ES-I3 (cell line): ENCODE measurements at regions not wholly inside any gene's neighbourhood (a gene's known extent, or its start where the extent isn't known, plus 50 kb on each side); places are given as distances from the start of the nearest gene placed in this dataset.

ENCODE experiments used
- H3K36me3 ChIP-seq: 2 replicates; pipeline ENCODE4 v1.6.1; 2013; ENCODE audit warnings: mild to moderate bottlenecking, low read length, control low read depth, moderate library complexity; ENCODE audit not compliant: insufficient read depth
- H3K4me1 ChIP-seq: 2 replicates; pipeline ENCODE4 v1.6.1; 2013; ENCODE audit warnings: mild to moderate bottlenecking, control low read depth, low read length; ENCODE audit not compliant: insufficient read depth
- H3K9ac ChIP-seq: 2 replicates; pipeline ENCODE4 v1.6.1; 2013; ENCODE audit warnings: low read depth, mild to moderate bottlenecking, low read length, moderate library complexity
- H3K9me3 ChIP-seq: 2 replicates; pipeline ENCODE4 v1.6.1; 2013; ENCODE audit warnings: mild to moderate bottlenecking, low read length, moderate library complexity; ENCODE audit not compliant: control insufficient read depth, insufficient read depth

DNA sequence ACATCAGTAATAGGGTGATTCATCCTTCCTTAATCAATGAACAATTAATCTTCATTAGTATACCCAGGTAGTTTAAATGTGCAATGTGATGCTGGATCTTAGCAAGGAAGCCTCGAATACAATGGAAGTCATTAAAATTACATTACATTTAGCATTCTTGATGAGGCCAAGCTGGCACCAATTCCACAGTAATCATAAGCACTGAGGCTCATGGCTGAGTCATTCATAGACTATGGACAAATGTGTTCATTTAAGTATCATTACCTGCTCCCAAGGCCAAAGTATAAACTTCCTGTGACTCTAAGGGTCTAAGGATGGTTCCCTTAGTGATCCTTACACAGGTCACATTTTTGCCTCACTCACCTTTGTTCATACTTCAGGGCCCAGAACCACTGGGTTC, 266.4 kb upstream of the CDIN1 start:
- Histone ChIP-seq H3K4me1 (no peaks in the 10 kb centered on the region), H3K36me3 (no peaks in the 10 kb centered on the region), H3K9ac (no peak overlapping the region), H3K9me3 (no peaks in the 10 kb centered on the region)

DNA sequence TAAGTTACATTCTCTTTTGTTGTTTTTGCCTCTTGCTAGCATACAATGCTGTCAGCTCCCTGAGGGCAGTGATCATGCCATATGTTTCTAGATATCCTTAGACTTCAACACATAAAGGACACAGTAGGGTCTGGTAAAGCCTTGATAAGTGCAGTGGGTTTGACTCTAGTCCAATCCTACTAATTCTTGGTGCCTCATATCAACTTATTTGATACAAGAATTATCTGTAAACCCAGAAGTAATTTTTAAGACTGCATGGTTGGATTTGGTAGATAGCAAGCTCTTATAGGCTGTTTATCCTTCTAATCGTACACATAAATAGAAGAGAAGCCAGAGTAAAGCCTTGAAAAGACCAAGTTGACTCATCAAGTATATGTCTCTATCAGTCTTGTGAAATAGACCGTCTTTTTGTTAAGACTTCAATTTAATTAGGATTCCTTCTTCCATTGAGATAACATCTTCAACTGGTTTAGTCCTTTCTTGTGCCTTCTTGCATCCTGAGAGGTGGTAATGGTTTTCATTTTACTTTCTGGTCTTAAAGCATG, 265.6 kb upstream of the CDIN1 start:
- Histone ChIP-seq H3K9ac (no peak overlapping the region), H3K9me3 (no peaks in the 10 kb centered on the region), H3K4me1 (no peaks in the 10 kb centered on the region), H3K36me3 (no peaks in the 10 kb centered on the region)

DNA sequence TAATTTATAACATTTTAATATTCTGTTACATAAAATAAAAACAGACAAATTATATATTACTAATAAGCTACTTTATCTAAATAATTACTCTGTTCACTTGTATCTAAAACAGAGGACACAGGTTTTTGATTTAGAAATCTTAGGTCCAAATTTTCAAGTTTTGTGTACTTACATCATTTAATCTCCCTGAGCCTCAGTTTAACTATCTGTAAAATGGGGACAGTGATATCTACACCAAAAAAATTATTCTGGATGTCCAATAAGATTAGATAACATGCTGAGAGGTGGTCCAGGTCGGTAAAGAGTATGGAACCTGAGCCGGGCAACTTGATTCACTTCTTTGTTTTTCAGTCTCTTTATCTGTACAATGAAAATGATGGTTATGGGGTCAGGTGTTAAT, 263.8 kb upstream of the CDIN1 start:
- H3K36me3 ChIP-seq: no peaks in the 10 kb centered on the region
- no peaks in the 10 kb centered on the region for H3K9me3 ChIP-seq
- no peaks in the 10 kb centered on the region for H3K4me1 ChIP-seq
- no peak overlapping the region for H3K9ac ChIP-seq

DNA sequence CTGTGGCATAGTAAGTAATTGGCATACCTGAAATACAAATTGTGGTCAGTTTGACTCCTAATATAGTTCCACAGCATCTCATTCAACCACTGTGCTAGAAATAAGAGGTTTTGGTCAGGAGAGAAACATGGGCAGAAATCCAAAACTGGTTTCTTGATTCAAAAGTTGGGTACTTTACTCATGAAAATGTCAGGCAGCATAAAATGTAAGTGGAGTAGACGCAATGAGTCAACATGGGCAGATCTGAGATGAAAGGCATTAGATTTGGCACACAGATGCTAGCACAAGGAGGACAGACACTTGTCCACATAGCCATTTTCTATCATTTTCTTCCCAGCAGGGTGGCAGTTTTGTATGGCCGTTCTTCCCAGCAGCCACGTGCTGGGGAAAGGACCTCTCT, 255.8 kb upstream of the CDIN1 start:
- Histone ChIP-seq H3K9ac (no peak overlapping the region), H3K36me3 (no peaks in the 10 kb centered on the region), H3K4me1 (no peaks in the 10 kb centered on the region), H3K9me3 (no peaks in the 10 kb centered on the region)

DNA sequence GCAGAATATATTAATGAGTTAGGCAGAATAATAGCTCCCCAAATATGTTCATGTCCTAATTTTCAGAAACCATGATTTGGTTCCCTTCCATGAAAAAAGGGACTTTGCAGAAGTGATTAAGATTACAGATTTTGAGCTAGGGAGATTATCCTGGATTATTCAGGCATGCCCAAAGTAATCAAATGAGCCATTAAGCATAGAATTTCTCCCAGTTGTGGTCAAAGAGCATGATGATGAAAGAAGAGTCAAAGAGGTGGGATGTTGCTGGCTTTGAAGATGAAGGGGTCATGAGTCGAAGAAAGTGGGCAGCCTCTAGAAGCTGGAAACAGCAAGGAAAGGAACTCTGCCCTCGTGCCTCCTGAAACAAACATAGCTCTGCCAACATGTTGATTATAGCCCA, 254.2 kb upstream of the CDIN1 start:
- H3K9me3 ChIP-seq: no peaks in the 10 kb centered on the region
- H3K4me1 ChIP-seq: no peaks in the 10 kb centered on the region
- no peaks in the 10 kb centered on the region for H3K36me3 ChIP-seq
- H3K9ac ChIP-seq: no peak overlapping the region

DNA sequence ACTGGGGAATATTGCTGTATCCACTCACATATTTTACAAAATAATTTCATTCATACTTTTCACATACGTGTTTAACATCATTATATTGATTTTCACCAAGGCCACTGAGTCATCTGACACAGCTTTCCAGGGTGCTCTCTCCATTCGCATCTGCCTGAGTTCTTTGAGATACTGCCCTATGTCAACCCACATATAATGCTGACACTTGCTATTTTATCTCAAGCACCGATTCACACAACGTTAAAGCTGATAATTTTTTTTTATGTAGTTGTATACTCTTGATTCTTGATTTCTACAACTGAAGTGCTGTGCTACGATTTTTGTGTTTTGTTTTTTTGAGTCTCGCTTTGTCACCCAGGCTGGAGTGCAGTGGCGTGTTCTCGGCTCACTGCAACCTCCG, 249.8 kb upstream of the CDIN1 start:
- no peak overlapping the region for H3K9ac ChIP-seq
- no peaks in the 10 kb centered on the region for H3K9me3 ChIP-seq
- H3K4me1 ChIP-seq: peaks cover 5% of the 10 kb centered on the region; the same call in 1 of the 2 replicates
- no peaks in the 10 kb centered on the region for H3K36me3 ChIP-seq

DNA sequence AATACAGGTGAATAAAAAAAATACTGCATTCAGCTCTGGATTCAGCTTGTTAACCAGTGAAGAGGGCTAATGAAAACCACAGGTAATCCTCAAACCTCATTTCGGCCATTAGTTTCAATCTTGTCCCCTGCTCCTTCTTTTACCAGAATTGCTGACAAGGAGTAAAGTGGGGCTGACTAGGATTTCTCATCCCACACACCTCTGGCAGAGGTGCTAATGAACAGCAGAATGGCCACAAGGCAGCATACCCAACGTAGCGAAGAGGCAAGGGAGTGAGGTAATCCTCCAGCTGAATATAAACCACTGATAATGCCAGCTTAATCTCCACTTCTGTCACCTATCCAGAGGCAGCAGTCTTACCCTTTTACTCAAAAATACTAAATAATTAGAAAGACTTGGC, 248.8 kb upstream of the CDIN1 start:
- Histone ChIP-seq H3K4me1 (peaks cover 5% of the 10 kb centered on the region; the same call in 1 of the 2 replicates), H3K9ac (no peak overlapping the region), H3K36me3 (no peaks in the 10 kb centered on the region), H3K9me3 (no peaks in the 10 kb centered on the region)

DNA sequence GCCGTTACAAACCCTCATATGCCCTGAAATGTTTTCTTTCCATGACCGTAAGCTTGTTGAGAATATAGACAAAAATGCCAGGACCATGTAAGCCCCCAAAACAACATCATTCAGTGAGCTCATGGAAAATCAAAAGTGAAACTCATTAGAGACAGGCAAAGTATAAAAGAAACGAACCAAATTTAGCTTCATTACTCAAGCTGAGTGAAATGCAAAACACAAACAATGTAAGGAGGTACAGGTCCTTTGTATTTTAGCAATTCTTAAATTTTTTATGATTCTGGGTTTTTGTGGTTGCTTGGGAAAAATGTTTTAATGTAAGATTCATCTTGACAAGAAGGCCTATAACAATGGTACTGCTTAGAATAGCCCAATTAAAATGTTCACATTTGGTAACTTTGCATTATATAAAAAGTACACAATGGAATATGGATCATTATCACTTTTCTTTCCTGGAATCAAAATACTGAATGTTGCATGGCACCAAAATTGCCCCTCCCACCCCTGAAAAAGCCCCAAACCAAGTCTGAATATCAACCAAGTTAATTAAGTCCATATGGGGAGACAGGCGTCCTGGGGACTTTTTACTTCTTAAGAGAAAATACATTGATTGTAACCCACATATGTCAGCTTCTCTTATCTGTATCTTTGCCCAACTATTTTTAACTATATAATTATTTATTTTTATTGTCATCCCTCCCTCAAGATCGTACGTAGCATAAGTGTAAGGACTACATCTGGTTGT, 247.7 kb upstream of the CDIN1 start:
- Histone ChIP-seq H3K9me3 (no peaks in the 10 kb centered on the region), H3K4me1 (peaks cover 5% of the 10 kb centered on the region; the same call in 1 of the 2 replicates), H3K9ac (no peak overlapping the region), H3K36me3 (no peaks in the 10 kb centered on the region)

DNA sequence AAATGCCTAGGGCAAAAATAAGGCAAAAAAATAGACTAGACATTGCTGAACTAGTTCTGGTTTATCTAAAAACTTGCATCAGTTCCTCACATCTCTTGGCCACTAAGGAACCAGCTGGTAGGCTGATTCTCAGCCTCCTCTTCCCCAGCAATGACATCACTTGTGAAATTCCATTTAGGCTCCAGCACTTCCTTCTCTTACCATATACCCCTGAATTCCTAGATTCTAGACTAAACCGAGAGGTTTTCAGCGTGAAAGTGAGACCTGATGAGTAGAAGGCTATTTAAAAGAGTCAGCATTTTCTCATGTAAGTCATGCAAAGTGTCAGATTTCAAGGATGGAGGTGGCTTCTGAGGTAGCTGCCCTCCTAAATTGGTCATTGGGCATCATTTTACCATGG, 247.1 kb upstream of the CDIN1 start:
- H3K4me1 ChIP-seq: peaks cover 5% of the 10 kb centered on the region; the same call in 1 of the 2 replicates
- H3K9ac ChIP-seq: no peak overlapping the region
- no peaks in the 10 kb centered on the region for H3K36me3 ChIP-seq
- H3K9me3 ChIP-seq: no peaks in the 10 kb centered on the region

DNA sequence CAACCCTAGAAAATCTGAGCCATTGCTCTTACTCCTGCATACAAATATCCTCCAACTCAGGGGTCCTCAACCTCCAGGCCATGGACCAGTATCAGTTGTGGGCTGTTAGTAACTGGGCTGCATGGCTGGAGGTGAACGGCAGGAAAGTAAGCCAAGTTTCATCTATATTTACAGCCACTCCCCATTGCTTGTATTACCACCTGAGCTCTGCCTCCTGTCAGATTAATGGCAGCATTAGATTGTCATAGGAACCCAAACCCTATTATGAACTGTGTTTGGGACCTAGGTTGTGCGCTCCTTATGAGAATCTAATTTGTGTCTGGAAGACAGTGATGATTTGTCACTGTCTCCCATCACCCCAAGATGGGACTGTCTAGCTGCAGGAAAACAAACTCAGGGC, 246.5 kb upstream of the CDIN1 start:
- H3K9me3 ChIP-seq: no peaks in the 10 kb centered on the region
- H3K36me3 ChIP-seq: no peaks in the 10 kb centered on the region
- peaks cover 5% of the 10 kb centered on the region; the same call in 1 of the 2 replicates for H3K4me1 ChIP-seq
- no peak overlapping the region for H3K9ac ChIP-seq

DNA sequence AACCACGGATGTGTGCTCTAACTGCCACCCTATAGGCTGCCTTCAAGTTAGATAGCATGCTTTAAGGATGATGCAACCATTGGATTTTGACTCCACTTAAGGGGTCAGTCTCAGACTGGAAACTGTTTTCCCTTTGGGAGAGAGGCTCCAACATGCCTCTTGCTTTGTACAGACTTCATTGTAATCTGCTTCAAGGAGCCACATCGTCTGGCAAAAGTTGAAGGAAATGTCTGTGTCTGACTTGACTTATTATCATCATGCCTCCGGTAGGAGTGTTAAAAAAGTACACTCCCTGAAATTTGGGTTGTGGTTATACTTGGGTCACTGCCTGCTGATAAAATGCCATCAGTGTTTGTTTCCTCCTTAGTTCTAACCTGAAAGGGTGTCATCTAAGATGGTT, 245.4 kb upstream of the CDIN1 start:
- no peaks in the 10 kb centered on the region for H3K9me3 ChIP-seq

DNA sequence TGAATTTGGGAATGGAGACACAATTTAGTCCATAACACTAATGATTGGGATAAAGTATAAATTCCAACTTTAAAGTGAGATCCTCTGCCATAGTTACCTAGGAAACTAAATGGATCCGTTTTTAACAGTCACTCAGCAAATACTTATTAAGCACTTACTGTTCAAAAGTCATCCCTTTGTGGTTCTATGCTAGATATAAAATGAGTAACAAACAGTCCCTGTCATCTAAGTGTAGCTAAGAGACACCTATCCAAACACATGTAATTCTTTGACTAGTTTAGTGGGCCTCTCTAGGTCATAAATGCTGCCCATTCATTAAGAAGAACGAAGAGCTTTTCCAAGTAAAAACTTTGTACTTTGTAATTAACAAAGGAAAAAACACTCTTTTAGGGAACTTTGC, 244.2 kb upstream of the CDIN1 start:
- Histone ChIP-seq H3K9me3 (no peaks in the 10 kb centered on the region), H3K36me3 (no peaks in the 10 kb centered on the region), H3K4me1 (peaks cover 5% of the 10 kb centered on the region; the same call in 1 of the 2 replicates), H3K9ac (no peak overlapping the region)

More for the DNA sequence above, 245.4 kb upstream of the CDIN1 start:
- peaks cover 5% of the 10 kb centered on the region; the same call in 1 of the 2 replicates for H3K4me1 ChIP-seq
- H3K9ac ChIP-seq: no peak overlapping the region
- no peaks in the 10 kb centered on the region for H3K36me3 ChIP-seq

DNA sequence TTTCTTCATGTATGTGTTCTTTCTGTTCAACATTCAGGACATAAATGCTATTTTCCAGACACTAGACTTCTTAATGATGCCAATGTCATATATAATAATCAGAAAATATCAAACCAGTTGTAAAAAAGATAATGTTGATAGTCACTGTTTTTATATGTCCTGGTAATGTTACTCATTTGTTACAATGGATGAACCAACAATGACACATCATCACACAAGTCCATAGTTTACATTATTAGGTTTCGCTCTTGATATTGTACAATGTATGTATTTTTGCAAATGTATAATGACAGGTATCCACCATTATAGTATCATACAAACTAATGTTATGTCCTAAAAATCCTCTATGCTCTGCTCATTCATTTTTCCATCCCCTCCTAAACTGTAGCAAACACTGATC, 243.8 kb upstream of the CDIN1 start:
- Histone ChIP-seq H3K4me1 (peaks cover 5% of the 10 kb centered on the region; the same call in 1 of the 2 replicates), H3K36me3 (no peaks in the 10 kb centered on the region), H3K9ac (no peak overlapping the region), H3K9me3 (no peaks in the 10 kb centered on the region)

DNA sequence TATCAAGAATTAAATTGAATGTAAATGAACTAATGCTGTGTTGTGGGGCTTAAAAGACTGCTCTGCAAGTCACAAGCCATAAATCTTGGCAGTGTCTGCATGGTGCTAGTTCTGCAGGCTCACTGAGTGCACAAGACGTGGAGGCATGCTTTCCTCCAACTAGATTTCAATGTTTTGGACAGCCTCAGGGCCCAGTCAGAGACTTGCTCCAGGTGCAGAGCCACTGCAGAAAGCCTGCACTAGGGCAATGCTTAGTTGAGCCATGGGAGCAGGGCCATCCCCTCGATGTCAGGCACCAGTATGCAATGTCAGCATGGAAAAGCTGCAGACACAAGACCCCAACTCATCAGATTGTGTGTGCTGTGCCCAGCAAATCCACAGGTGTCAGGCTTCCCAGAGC, 234.5 kb upstream of the CDIN1 start:
- Histone ChIP-seq H3K4me1 (no peaks in the 10 kb centered on the region), H3K36me3 (no peaks in the 10 kb centered on the region), H3K9ac (no peak overlapping the region), H3K9me3 (no peaks in the 10 kb centered on the region; the same call in 1 of the 2 replicates)

DNA sequence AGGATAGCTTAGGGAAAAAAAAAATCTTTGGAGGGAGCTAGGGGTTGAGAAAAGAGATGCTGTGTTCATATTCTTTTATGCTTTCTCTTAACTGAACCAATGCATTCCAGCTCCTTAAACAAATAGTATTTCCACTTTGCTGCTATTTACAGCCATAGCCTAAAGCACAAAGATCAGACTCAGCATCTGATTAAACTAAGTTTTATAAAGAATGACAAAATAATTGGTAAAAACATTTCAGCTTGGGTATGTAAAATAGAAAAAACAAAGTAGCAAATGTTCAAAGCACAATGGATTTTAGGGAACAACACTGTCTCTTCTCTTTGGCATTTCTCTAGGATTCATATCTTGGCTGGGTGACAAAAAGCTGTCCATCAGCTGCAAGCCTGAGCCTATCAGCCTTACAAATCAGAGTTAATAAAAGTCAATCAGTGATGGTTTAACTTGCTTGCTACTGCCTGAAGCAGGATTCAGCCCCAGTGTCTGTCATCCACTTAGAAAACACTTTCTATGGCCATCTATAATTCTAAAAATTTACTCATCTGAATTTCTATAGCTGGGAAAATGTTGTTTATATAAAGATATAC, 232.1 kb upstream of the CDIN1 start:
- Histone ChIP-seq H3K4me1 (no peaks in the 10 kb centered on the region), H3K9ac (no peak overlapping the region), H3K36me3 (no peaks in the 10 kb centered on the region), H3K9me3 (no peaks in the 10 kb centered on the region; the same call in 1 of the 2 replicates)
